Activated T-cell treated with anti-CD3 and anti-CD28 coated beads, Interleukin-2, amount 50 U/mL, for 72 hours (primary cell): ENCODE measurements at regions not wholly inside any gene's neighbourhood (a gene's known extent, or its start where the extent isn't known, plus 50 kb on each side); places are given as distances from the start of the nearest gene placed in this dataset.

ENCODE experiments used
- ATAC-seq, 2 donors: fragments of 150-1000 bp; cut with Tn5 transposase; replicated peaks in 1 of 2; 2 replicates each; pipeline ENCODE4 v1.10.0; 2021; ENCODE audit warnings: moderate library complexity in 2 of 2, mild to moderate bottlenecking in 1 of 2
- DNase-seq, 2 donors: peaks; one replicate each; pipeline ENCODE4 v3.0.0; 2021 to 2022; ENCODE audit warnings: mixed read lengths in 1 of 2
- H3K27ac Mint-ChIP-seq: one replicate; pipeline ENCODE4 v1.8.0; 2022; ENCODE audit warnings: mild to moderate bottlenecking, moderate library complexity, mixed read lengths
- H3K27me3 Mint-ChIP-seq: one replicate; pipeline ENCODE4 v1.8.0; 2022; ENCODE audit warnings: low read depth, mixed read lengths
- H3K36me3 Mint-ChIP-seq, 2 donors: one replicate each; pipeline ENCODE4 v1.8.0; 2022; ENCODE audit warnings: mixed read lengths in 2 of 2, mild to moderate bottlenecking in 1 of 2; ENCODE audit not compliant: insufficient read depth in 2 of 2
- H3K4me1 Mint-ChIP-seq: one replicate; pipeline ENCODE4 v1.8.0; 2022; ENCODE audit warnings: low read depth, mixed read lengths
- H3K4me3 Mint-ChIP-seq, 2 donors: one replicate each; pipeline ENCODE4 v1.8.0; 2022; ENCODE audit warnings: mild to moderate bottlenecking in 2 of 2, mixed read lengths in 2 of 2, moderate library complexity in 2 of 2
- H3K9me3 Mint-ChIP-seq, 2 donors: one replicate each; pipeline ENCODE4 v1.8.0; 2022; ENCODE audit warnings: mixed read lengths in 2 of 2

GRCh38 chr17:53176629-53177028 is 646.1 kb upstream of the KIF2B start:
- DNase-seq (no peak), ATAC-seq (no peak)
- Mint-ChIP-seq H3K36me3 (no peaks in the 10 kb centered on the region), H3K4me3 (no peak overlapping the region), H3K27ac (no peak overlapping the region), H3K27me3 (no peaks in the 10 kb centered on the region), H3K9me3 (peaks cover 7 to 8% of the 10 kb centered on the region in 2 donors), H3K4me1 (no peaks in the 10 kb centered on the region)

DNA sequence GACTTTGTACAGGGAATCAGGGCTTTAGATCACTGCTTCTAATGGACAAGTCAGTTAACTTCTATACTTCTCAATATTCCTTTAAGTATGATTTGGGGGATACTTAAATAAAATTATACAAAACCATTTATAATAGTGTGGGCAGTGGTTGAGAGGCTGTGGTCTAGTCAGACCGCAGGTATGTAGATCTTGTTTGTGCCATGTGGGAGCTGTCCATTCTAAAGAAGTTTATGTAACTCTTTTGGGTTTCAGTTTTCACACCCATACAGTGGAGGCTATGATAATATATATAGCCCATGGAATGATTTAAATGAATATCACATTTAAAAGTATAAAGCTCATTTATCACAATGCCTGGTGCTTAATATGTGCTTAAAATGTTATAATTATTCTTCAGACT is 654.3 kb upstream of the KIF2B start:
- no peaks in the 10 kb centered on the region for H3K36me3 Mint-ChIP-seq
- no peaks in the 10 kb centered on the region for H3K27me3 Mint-ChIP-seq
- DNase-seq (no peak), ATAC-seq (no peak)
- H3K4me1 Mint-ChIP-seq: no peaks in the 10 kb centered on the region
- peaks cover 1 to 3% of the 10 kb centered on the region in 2 donors for H3K9me3 Mint-ChIP-seq
- no peak overlapping the region for H3K27ac Mint-ChIP-seq
- no peak overlapping the region for H3K4me3 Mint-ChIP-seq

- no peaks in the 10 kb centered on the region for H3K36me3 Mint-ChIP-seq
- no peaks in the 10 kb centered on the region for H3K4me1 Mint-ChIP-seq
- H3K9me3 Mint-ChIP-seq: peaks cover 1 to 3% of the 10 kb centered on the region in 2 donors
- ATAC-seq: no peak
- no peak overlapping the region for H3K4me3 Mint-ChIP-seq
- no peaks in the 10 kb centered on the region for H3K27me3 Mint-ChIP-seq
- DNase-seq: no peak
- no peak overlapping the region for H3K27ac Mint-ChIP-seq
Observed at GRCh38 chr17:53166731-53167130, 656.0 kb upstream of the KIF2B start.

GRCh38 chr17:53150101-53150698 is 672.5 kb upstream of the KIF2B start:
- no peak overlapping the region for H3K27ac Mint-ChIP-seq
- no peaks in the 10 kb centered on the region for H3K27me3 Mint-ChIP-seq
- DNase-seq (no peak), ATAC-seq (no peak)
- H3K9me3 Mint-ChIP-seq: peaks cover 5 to 9% of the 10 kb centered on the region in 2 donors
- H3K4me3 Mint-ChIP-seq: no peak overlapping the region
- no peaks in the 10 kb centered on the region for H3K36me3 Mint-ChIP-seq
- H3K4me1 Mint-ChIP-seq: no peaks in the 10 kb centered on the region

- no peak for ATAC-seq
- Mint-ChIP-seq H3K27me3 (no peaks in the 10 kb centered on the region), H3K27ac (no peak overlapping the region), H3K9me3 (peaks cover 8 to 9% of the 10 kb centered on the region in 2 donors), H3K36me3 (no peaks in the 10 kb centered on the region), H3K4me1 (no peaks in the 10 kb centered on the region), H3K4me3 (no peak overlapping the region)
- DNase-seq: no peak
Observed at GRCh38 chr17:53149316-53149715, 673.4 kb upstream of the KIF2B start.

- Mint-ChIP-seq H3K4me1 (no peaks in the 10 kb centered on the region), H3K9me3 (peaks cover 7 to 9% of the 10 kb centered on the region in 2 donors)
- no peak for ATAC-seq
Observed at GRCh38 chr17:53148058-53148457, 674.7 kb upstream of the KIF2B start.

GRCh38 chr17:53142890-53143289 is 679.8 kb upstream of the KIF2B start:
- Mint-ChIP-seq H3K36me3 (no peaks in the 10 kb centered on the region), H3K4me3 (no peak overlapping the region), H3K9me3 (peaks cover 2 to 9% of the 10 kb centered on the region in 2 donors), H3K27me3 (no peaks in the 10 kb centered on the region), H3K27ac (no peak overlapping the region), H3K4me1 (no peaks in the 10 kb centered on the region)
- DNase-seq (no peak), ATAC-seq (no peak)

More at GRCh38 chr17:53148058-53148457, 674.7 kb upstream of the KIF2B start:
- Mint-ChIP-seq H3K4me3 (no peak overlapping the region), H3K27me3 (no peaks in the 10 kb centered on the region), H3K36me3 (no peaks in the 10 kb centered on the region), H3K27ac (no peak overlapping the region)
- no peak for DNase-seq

DNA sequence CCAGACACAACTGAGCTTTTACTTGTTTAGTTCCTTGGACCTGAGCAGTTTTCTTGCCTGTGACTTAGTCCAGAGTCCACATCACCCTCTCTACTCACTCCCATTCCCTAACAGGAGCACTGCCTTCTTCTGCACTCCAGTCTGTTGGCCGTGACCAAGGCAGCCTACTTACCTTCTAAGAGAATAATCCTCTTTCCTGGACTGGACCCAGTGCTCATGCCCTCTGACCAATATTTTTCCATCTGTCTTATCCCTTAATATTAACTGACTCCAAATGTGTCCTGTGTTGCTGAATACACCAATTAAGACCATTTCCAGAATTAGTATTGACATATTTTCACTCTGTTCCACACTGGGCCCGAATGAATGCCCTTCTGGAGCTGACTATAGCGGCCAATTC is 681.0 kb upstream of the KIF2B start:
- no peaks in the 10 kb centered on the region for H3K4me1 Mint-ChIP-seq
- ATAC-seq (no peak), DNase-seq (no peak)
- no peak overlapping the region for H3K4me3 Mint-ChIP-seq
- H3K36me3 Mint-ChIP-seq: no peaks in the 10 kb centered on the region
- H3K9me3 Mint-ChIP-seq: peaks cover 2 to 9% of the 10 kb centered on the region in 2 donors
- H3K27me3 Mint-ChIP-seq: no peaks in the 10 kb centered on the region
- no peak overlapping the region for H3K27ac Mint-ChIP-seq

DNA sequence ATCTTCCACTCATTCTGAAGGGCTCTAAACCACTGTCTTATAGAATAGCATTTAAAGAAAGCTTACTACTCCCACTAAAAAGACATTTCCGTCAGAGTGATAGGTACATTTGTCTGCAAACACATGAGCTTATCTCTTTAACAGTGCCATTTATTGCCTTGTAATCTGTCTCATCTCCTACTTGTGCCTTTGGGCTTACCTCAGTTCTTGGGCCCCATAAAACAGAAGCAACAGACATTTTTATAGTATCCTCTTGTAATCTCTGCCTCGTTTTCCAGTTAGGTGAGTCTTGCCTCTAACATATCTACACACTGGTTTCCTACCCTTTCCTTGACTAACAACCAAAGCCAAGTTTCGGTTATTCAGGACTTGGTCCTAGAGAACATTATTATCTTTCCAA is 681.4 kb upstream of the KIF2B start:
- no peaks in the 10 kb centered on the region for H3K4me1 Mint-ChIP-seq
- H3K36me3 Mint-ChIP-seq: no peaks in the 10 kb centered on the region
- H3K27me3 Mint-ChIP-seq: no peaks in the 10 kb centered on the region
- no peak overlapping the region for H3K27ac Mint-ChIP-seq
- DNase-seq: no peak
- peaks cover 2 to 9% of the 10 kb centered on the region in 2 donors for H3K9me3 Mint-ChIP-seq
- no peak for ATAC-seq
- no peak overlapping the region for H3K4me3 Mint-ChIP-seq

GRCh38 chr17:53137869-53138268 is 684.9 kb upstream of the KIF2B start:
- ATAC-seq (no peak), DNase-seq (no peak)
- Mint-ChIP-seq H3K27ac (no peak overlapping the region), H3K4me1 (no peaks in the 10 kb centered on the region), H3K27me3 (no peaks in the 10 kb centered on the region), H3K36me3 (no peaks in the 10 kb centered on the region), H3K4me3 (no peak overlapping the region), H3K9me3 (peaks cover 0 to 8% of the 10 kb centered on the region in 2 donors)

DNA sequence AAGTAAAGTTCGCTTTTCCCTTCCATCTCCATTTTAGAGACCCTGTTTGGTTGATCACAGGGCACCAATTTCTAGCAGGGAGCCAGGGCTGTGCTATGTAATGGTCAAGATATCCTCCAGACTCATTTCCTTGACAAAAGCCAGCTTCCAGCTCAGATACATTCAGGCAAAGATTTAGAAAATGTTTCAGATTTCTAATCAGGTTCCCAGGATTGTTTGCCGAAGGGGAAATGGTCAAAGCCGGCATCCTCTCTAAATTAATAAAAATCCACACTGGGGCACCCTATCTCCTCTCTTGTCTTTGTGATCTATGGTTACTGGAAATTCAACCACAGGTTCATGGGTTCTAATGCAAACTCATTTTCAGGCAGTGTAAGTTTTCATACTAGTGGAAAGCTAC is 686.8 kb upstream of the KIF2B start:
- DNase-seq (no peak), ATAC-seq (no peak)
- Mint-ChIP-seq H3K4me3 (no peak overlapping the region), H3K27me3 (no peaks in the 10 kb centered on the region), H3K36me3 (no peaks in the 10 kb centered on the region), H3K4me1 (no peaks in the 10 kb centered on the region), H3K27ac (no peak overlapping the region), H3K9me3 (peaks cover 0 to 3% of the 10 kb centered on the region in 2 donors)

- Mint-ChIP-seq H3K27me3 (no peaks in the 10 kb centered on the region), H3K4me3 (no peak overlapping the region), H3K9me3 (peaks cover 0 to 4% of the 10 kb centered on the region in 2 donors), H3K36me3 (no peaks in the 10 kb centered on the region), H3K27ac (no peak overlapping the region), H3K4me1 (no peaks in the 10 kb centered on the region)
- DNase-seq: no peak
- no peak for ATAC-seq
Observed at GRCh38 chr17:53134548-53134947, 688.2 kb upstream of the KIF2B start.

DNA sequence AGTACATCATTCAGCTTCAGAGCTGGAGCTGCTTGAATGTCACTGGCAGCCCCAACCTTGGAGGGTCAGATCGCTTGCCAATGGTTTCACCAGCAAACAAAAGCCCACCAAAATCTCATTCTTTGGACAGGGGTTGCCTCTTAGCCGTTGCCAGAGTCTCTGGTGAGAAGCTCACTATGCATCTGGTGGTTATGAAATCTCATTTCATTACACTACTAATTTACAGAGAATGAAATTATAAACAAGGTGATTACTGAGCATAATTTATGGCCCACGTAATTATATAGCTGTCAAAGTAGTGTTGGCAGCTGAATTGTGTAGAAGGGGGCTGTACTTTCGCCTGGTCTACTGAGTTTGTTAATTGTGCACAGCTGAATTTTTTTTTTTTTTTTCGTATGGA is 688.9 kb upstream of the KIF2B start:
- Mint-ChIP-seq H3K4me1 (no peaks in the 10 kb centered on the region), H3K36me3 (no peaks in the 10 kb centered on the region), H3K9me3 (peaks cover 2 to 6% of the 10 kb centered on the region in 2 donors), H3K27me3 (no peaks in the 10 kb centered on the region), H3K27ac (no peak overlapping the region), H3K4me3 (no peak overlapping the region)
- ATAC-seq (no peak), DNase-seq (no peak)

DNA sequence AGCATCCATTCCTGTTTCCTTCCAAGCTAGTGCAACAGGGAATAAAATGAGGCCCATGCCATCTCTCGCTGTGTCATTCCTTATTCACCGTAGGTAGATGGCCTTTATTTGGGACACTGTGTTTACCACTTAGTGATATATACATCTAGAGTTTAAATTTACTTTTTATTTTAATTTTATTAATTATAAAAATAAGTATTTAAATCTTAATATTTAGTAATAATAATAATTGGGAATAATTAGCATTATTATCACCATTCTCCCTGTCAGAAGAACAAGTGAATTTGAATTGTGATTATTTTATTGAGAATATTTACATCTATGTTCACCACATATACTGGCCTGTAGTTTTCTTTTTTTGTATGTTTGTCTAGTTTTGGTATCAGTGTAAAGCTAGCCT is 692.9 kb upstream of the KIF2B start:
- Mint-ChIP-seq H3K36me3 (no peaks in the 10 kb centered on the region), H3K27ac (no peak overlapping the region), H3K4me3 (no peak overlapping the region), H3K27me3 (no peaks in the 10 kb centered on the region), H3K9me3 (peaks cover 5 to 6% of the 10 kb centered on the region in 2 donors), H3K4me1 (no peaks in the 10 kb centered on the region)
- DNase-seq (no peak), ATAC-seq (no peak)
